ENCODE measurements at regions not wholly inside any gene's neighbourhood (a gene's known extent, or its start where the extent isn't known, plus 50 kb on each side); places are given as distances from the start of the nearest gene placed in this dataset.

DNA sequence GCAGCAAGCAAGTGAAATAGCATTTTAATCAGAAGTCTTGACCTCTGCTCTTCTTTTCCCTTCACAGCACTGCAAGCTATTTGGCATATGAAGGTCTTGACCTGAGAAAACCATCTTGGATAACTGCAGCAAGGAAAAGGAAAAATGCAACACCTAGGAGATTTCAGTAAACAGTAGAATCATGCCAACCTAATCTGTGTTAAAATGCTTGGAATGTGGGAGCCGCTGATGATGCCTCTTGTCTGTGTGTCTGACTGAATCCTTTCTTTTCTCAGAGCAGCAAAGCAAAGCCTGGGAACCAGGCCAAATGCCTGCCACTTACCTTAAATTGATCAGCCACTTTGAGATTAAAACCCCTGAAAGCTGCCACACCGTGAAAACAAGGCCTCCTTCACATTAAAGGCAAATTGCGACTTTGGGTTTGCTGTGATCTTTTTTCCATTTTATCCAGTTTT lies 80.4 kb upstream of the CDK6 start:
- in situ Hi-C loops (cut with HindIII; ENCODE audit: low sequenced_read_pairs) = no loop called here
- TF ChIP-seq, protein P1, sequence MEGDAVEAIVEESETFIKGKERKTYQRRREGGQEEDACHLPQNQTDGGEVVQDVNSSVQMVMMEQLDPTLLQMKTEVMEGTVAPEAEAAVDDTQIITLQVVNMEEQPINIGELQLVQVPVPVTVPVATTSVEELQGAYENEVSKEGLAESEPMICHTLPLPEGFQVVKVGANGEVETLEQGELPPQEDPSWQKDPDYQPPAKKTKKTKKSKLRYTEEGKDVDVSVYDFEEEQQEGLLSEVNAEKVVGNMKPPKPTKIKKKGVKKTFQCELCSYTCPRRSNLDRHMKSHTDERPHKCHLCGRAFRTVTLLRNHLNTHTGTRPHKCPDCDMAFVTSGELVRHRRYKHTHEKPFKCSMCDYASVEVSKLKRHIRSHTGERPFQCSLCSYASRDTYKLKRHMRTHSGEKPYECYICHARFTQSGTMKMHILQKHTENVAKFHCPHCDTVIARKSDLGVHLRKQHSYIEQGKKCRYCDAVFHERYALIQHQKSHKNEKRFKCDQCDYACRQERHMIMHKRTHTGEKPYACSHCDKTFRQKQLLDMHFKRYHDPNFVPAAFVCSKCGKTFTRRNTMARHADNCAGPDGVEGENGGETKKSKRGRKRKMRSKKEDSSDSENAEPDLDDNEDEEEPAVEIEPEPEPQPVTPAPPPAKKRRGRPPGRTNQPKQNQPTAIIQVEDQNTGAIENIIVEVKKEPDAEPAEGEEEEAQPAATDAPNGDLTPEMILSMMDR (IDR thresholded peaks at IDR 0.05; ENCODE audit: low read depth, low read length) = no peak
- no peak overlapping the region for H3K4me3 ChIP-seq (ENCODE audit: low read depth, low read length)
- DNase-seq (ENCODE audit: low read depth, low spot score) = peak; percentile 64

DNA sequence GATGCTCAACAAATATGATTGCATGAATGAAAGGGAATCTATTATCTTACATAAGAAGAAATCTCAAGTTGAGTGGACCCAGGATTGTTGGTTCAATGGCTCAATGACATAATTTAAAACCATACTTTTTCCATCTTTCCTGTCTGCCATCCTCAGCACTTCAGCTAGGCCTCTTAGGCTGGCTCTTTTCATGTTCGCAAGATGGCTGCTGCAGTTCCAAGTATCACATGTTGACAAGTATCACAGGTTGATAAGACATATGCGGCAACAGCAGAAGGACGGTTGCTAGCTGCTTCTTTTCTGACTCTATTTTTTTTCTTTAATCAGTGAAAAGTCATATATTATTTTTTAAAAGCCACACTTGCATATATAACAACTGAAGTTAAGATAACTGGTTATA lies 79.0 kb upstream of the CDK6 start:
- in situ Hi-C loops (cut with HindIII; ENCODE audit: low sequenced_read_pairs) = no loop called here
- H3K4me3 ChIP-seq (ENCODE audit: low read depth, low read length) = no peak overlapping the region
- TF ChIP-seq, protein P1 (IDR thresholded peaks at IDR 0.05; ENCODE audit: low read depth, low read length) = no peak
- DNase-seq (ENCODE audit: low read depth, low spot score) = no peak

DNA sequence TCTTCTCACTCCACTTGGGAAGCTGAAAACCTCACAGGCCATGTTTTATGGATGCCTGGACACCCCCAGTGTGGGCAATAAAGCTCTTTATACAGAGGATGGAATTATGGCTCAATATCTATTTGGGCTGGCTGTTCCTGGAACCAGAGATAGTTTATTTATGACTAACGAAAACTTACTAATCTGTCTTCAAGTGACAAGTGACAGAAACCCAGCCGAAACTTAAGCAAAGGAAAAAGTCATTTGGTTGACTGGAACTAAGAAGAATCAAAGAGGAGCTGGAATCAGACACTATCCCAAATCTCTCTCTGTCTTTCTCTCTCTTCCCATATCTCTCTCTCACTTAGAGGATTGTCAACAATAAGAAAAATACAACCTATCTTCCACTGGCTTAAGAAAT lies 78.3 kb upstream of the CDK6 start:
- in situ Hi-C loops (cut with HindIII; ENCODE audit: low sequenced_read_pairs) = no loop called here
- TF ChIP-seq, protein P1 (IDR thresholded peaks at IDR 0.05; ENCODE audit: low read depth, low read length) = no peak
- no peak for DNase-seq (ENCODE audit: low read depth, low spot score)
- no peak overlapping the region for H3K4me3 ChIP-seq (ENCODE audit: low read depth, low read length)

DNA sequence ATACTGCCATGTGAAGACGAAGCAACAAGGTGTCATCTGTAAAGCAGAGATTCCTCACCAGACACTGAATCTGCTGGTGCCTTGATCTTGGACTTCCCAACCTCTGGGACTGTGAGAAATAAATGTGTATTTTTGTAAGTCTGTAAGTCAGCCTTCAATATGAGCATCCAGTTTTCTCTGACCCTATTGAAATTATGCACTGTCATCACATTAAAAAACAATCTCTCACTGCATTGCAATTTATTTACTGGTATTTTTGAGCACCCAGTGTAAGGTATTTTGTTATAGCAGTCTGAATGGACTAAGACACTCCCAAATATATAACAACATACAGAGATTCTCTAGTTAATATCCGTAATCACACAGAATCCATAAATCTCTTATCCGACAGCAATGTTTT lies 77.5 kb upstream of the CDK6 start:
- in situ Hi-C loops (cut with HindIII; ENCODE audit: low sequenced_read_pairs) = no loop called here
- DNase-seq (ENCODE audit: low read depth, low spot score) = no peak
- TF ChIP-seq, protein P1 (IDR thresholded peaks at IDR 0.05; ENCODE audit: low read depth, low read length) = no peak

DNA sequence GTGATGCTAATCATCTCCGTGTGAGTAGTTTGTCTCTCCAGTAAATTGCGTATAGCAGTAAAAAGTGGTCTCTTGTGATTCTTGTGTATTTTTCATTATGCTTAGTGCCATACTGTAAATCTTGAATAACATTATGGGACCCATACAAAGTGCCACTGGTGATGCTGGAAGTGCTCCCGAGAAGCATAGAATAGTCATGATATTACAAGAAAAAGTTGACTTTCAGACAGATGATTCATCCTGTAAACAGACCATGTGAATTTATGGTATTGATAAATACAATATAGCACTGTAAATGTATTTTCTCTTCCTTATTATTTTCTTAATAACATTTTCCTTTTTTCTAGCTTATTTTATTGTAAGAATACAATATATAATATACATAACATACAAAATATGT lies 74.6 kb upstream of the CDK6 start:
- DNase-seq (ENCODE audit: low read depth, low spot score) = no peak
- in situ Hi-C loops (cut with HindIII; ENCODE audit: low sequenced_read_pairs) = no loop called here
- TF ChIP-seq, protein P1 (IDR thresholded peaks at IDR 0.05; ENCODE audit: low read depth, low read length) = no peak
- H3K4me3 ChIP-seq (ENCODE audit: low read depth, low read length) = no peak overlapping the region

More for the DNA sequence above, 77.5 kb upstream of the CDK6 start:
- H3K4me3 ChIP-seq (ENCODE audit: low read depth, low read length) = no peak overlapping the region

DNA sequence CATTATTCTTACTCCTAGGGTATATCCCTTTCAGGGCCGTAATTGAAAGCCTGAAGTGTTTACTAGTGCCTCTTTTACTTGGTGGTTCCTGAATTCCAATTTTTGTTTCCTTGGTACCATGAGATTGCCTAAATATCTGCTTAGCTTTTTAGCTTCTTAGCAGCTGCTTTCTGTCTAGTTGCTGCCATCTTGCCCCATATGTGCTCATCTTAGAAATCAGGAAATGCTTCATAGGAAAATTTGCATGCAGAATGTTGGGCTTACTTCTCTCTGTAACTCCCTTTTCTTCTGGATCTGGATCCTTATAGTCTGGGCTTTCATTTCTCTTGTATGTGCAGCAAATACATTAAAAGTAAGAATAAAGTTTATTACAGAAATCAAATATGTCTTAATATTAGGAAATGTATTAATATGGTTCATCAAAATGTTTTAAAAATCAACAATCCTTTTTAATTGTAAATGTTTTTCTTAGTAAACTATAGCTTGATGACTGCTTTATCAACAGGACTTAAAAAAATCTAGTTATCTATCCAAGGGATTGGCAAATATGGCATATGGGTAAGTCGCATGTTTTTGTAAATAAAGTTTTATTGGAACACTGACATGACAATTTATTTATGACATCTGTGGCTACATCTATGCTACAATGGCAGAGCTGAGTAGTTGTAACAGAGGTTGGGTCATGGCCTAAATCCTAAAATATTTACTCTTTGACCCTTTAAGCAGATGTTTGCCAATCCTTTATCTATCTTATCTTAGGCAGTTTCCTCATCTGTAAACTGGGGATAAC lies 73.5 kb upstream of the CDK6 start:
- in situ Hi-C loops (cut with HindIII; ENCODE audit: low sequenced_read_pairs) = no loop called here
- TF ChIP-seq, protein P1 (IDR thresholded peaks at IDR 0.05; ENCODE audit: low read depth, low read length) = no peak
- no peak overlapping the region for H3K4me3 ChIP-seq (ENCODE audit: low read depth, low read length)
- no peak for DNase-seq (ENCODE audit: low read depth, low spot score)
